ENCODE measurements at regions not wholly inside any gene's neighbourhood (a gene's known extent, or its start where the extent isn't known, plus 50 kb on each side); places are given as distances from the start of the nearest gene placed in this dataset.
A peak's percentile ranks its signal among the peaks of the same experiment; 100 is the strongest.
"Not testable (repeated sequence)": the region's sequence is repeated elsewhere in the genome, so short reads cannot be mapped to it uniquely, and the experiment has no call there.

- H3K27me3 ChIP-seq (replicated peaks in 1 of 7): no peaks in the 10 kb centered on the region
- intact Hi-C loops (cut with DNase I; ENCODE audit: low total_unique reads): no loop called here
- peaks cover 0 to 21% (median 3%) of the 10 kb centered on the region in 8 donors for H3K9me3 ChIP-seq
- no peak overlapping the region for H3K27ac ChIP-seq
- no peak overlapping the region for H3K4me3 ChIP-seq
- DNase-seq: no peak
- WGBS, 5 donors: 71 to 81% (median 78%) methylated on average over 6 of the region's 6 CpGs
- H3K36me3 ChIP-seq: no peaks in the 10 kb centered on the region
- no peaks in the 10 kb centered on the region for H3K4me1 ChIP-seq
- TF ChIP-seq CTCF (IDR thresholded peaks at IDR 0.05 in 8 of 11, conservative IDR thresholded peaks at IDR 0.05 in 3 of 11) (no peak), POLR2A (IDR thresholded peaks at IDR 0.05) (no peak), POLR2AphosphoS5 (IDR thresholded peaks at IDR 0.05) (no peak)
Measured at GRCh38 chr4:189143263-189143952, 797.3 kb upstream of the FRG1 start.

GRCh38 chr4:189147005-189147929 lies 793.4 kb upstream of the FRG1 start:
- TF ChIP-seq POLR2AphosphoS5 (IDR thresholded peaks at IDR 0.05): no peak
- TF ChIP-seq CTCF (IDR thresholded peaks at IDR 0.05 in 8 of 11, conservative IDR thresholded peaks at IDR 0.05 in 3 of 11): no peak
- TF ChIP-seq POLR2A (IDR thresholded peaks at IDR 0.05): no peak
- WGBS, 5 donors: 81 to 86% (median 83%) methylated on average over 24 of the region's 24 CpGs
- no peak overlapping the region for H3K4me3 ChIP-seq

GRCh38 chr4:189155083-189155482 lies 785.6 kb upstream of the FRG1 start:
- H3K27me3 ChIP-seq (replicated peaks in 1 of 7); H3K4me1 ChIP-seq; H3K4me3 ChIP-seq; DNase-seq; intact Hi-C loops (cut with DNase I; ENCODE audit: low total_unique reads); H3K27ac ChIP-seq; H3K36me3 ChIP-seq: not testable (repeated sequence)
- WGBS, 5 donors: 83 to 91% (median 85%) methylated on average over 9 to 13 of the region's 13 CpGs
- peaks cover 0 to 26% (median 16%) of the 10 kb centered on the region in 8 donors for H3K9me3 ChIP-seq

More at GRCh38 chr4:189147005-189147929, 793.4 kb upstream of the FRG1 start:
- H3K27ac ChIP-seq: no peak overlapping the region
- H3K27me3 ChIP-seq (replicated peaks in 1 of 7): no peaks in the 10 kb centered on the region
- DNase-seq: no peak
- H3K4me1 ChIP-seq: no peaks in the 10 kb centered on the region
- intact Hi-C loops (cut with DNase I; ENCODE audit: low total_unique reads): no loop called here
- no peaks in the 10 kb centered on the region for H3K36me3 ChIP-seq
- peaks cover 0 to 46% (median 19%) of the 10 kb centered on the region in 8 donors for H3K9me3 ChIP-seq

GRCh38 chr4:189162073-189162789 lies 778.4 kb upstream of the FRG1 start:
- 39 to 49% (median 41%) methylated on average over 7 of the region's 7 CpGs for WGBS, 5 donors
- Histone ChIP-seq H3K4me1 (no peaks in the 10 kb centered on the region), H3K27me3 (replicated peaks in 1 of 7) (no peaks in the 10 kb centered on the region), H3K36me3 (no peaks in the 10 kb centered on the region), H3K27ac (no peak overlapping the region), H3K4me3 (no peak overlapping the region), H3K9me3 (peaks cover 0 to 4% (median 0%) of the 10 kb centered on the region in 8 donors)
- DNase-seq: peak; percentile 27
- TF ChIP-seq POLR2AphosphoS5 (IDR thresholded peaks at IDR 0.05) (no peak), POLR2A (IDR thresholded peaks at IDR 0.05) (no peak), CTCF (IDR thresholded peaks at IDR 0.05 in 8 of 11, conservative IDR thresholded peaks at IDR 0.05 in 3 of 11) (no peak)
- intact Hi-C loops (cut with DNase I; ENCODE audit: low total_unique reads): no loop called here

Data from spleen (tissue), 11 donors.